Keratinocyte (primary cell): ENCODE measurements at regions not wholly inside any gene's neighbourhood (a gene's known extent, or its start where the extent isn't known, plus 50 kb on each side); places are given as distances from the start of the nearest gene placed in this dataset.

ENCODE experiments used
- DNase-seq: peaks from one replicate; pipeline ENCODE4 v3.0.0-alpha.2; 2011; ENCODE audit warnings: low read depth, missing footprints, low spot score
- FAIRE-seq: peaks from 2 replicates; lab custom pipeline; 2011; peaks lifted over from hg19 to GRCh38; lab: Jason Lieb, UNC
- H2AFZ ChIP-seq: 2 replicates; pipeline ENCODE4 v1.6.0; 2012; ENCODE audit warnings: low read length, control low read depth, inconsistent platforms; ENCODE audit not compliant: control insufficient read depth
- H3K27ac ChIP-seq: 2 replicates; pipeline ENCODE4 v1.5.1; 2011; ENCODE audit warnings: low read length; ENCODE audit not compliant: control insufficient read depth, insufficient read depth
- H3K27me3 ChIP-seq: 3 replicates; pipeline ENCODE4 v1.6.0; 2011; ENCODE audit warnings: low read length; ENCODE audit not compliant: control insufficient read depth, insufficient read depth; ENCODE audit errors: extremely low read depth
- H3K36me3 ChIP-seq, 2 experiments: 2 replicates in 1 of 2; 3 replicates in 1 of 2; pipeline ENCODE4 v1.5.1; 2011; ENCODE audit warnings: low read length in 2 of 2, mild to moderate bottlenecking in 1 of 2; ENCODE audit not compliant: control insufficient read depth in 2 of 2, insufficient read depth in 2 of 2; ENCODE audit errors: extremely low read depth in 1 of 2
- H3K4me1 ChIP-seq: 3 replicates; pipeline ENCODE4 v1.5.1; 2011; ENCODE audit warnings: low read length; ENCODE audit not compliant: control insufficient read depth, insufficient read depth; ENCODE audit errors: extremely low read depth
- H3K4me2 ChIP-seq: 3 replicates; pipeline ENCODE4 v1.6.0; 2011; ENCODE audit warnings: low read depth, low read length; ENCODE audit not compliant: control insufficient read depth, insufficient read depth; ENCODE audit errors: extremely low read depth
- H3K4me3 ChIP-seq, 3 experiments: fragments of 200-600 bp in 1 of 3; sonication (generic) in 1 of 3; 2 replicates in 2 of 3; 3 replicates in 1 of 3; pipeline ENCODE4 v1.5.1; 2011 to 2016; ENCODE audit warnings: low read length in 3 of 3, mild to moderate bottlenecking in 3 of 3, control low read depth in 2 of 3, inconsistent platforms in 1 of 3, low read depth in 1 of 3, mixed read lengths in 1 of 3, mixed run types in 1 of 3, moderate library complexity in 1 of 3; ENCODE audit not compliant: control insufficient read depth in 2 of 3, insufficient read depth in 2 of 3; ENCODE audit errors: extremely low read depth in 1 of 3
- H3K79me2 ChIP-seq: 2 replicates; pipeline ENCODE4 v1.6.0; 2012; ENCODE audit warnings: low read length; ENCODE audit not compliant: control insufficient read depth, insufficient read depth
- H3K9ac ChIP-seq: 3 replicates; pipeline ENCODE4 v1.6.0; 2011; ENCODE audit warnings: low read length; ENCODE audit not compliant: control insufficient read depth, insufficient read depth; ENCODE audit errors: extremely low read depth
- H3K9me1 ChIP-seq: 3 replicates; pipeline ENCODE4 v1.6.0; 2011; ENCODE audit warnings: low read length; ENCODE audit not compliant: control insufficient read depth, insufficient read depth; ENCODE audit errors: extremely low read depth
- H3K9me3 ChIP-seq: 2 replicates; pipeline ENCODE4 v1.5.1; 2012; ENCODE audit warnings: low read depth, low read length; ENCODE audit not compliant: control insufficient read depth
- H4K20me1 ChIP-seq: 3 replicates; pipeline ENCODE4 v1.6.0; 2011; ENCODE audit warnings: low read length; ENCODE audit not compliant: control insufficient read depth, insufficient read depth; ENCODE audit errors: extremely low read depth
- CTCF ChIP-seq, 3 experiments: IDR thresholded peaks in 1 of 3; conservative IDR thresholded peaks in 1 of 3; optimal IDR thresholded peaks in 1 of 3; 2 replicates in 2 of 3; 3 replicates in 1 of 3; pipeline versions ENCODE3 to v1.5.1; 2011; ENCODE audit warnings: low read length in 3 of 3, mild to moderate bottlenecking in 3 of 3, moderate library complexity in 2 of 3, control low read depth in 1 of 3, inconsistent platforms in 1 of 3; ENCODE audit not compliant: insufficient read depth in 2 of 3; ENCODE audit errors: extremely low read depth in 1 of 3
- EZH2 ChIP-seq: IDR thresholded peaks from one replicate; pipeline ENCODE4 v1.6.1; 2012; ENCODE audit warnings: inconsistent platforms, mild to moderate bottlenecking, low read length, moderate library complexity
- dilution Hi-C: fragments of 300-500 bp; cut with MboI; formaldehyde crosslinking; loops from one replicate; pipeline ENCODE4 v1.7.0; 2020; ENCODE audit warnings: low sequenced_read_pairs; ENCODE audit not compliant: extremely low pct_ligation_motif_present

GRCh38 chr13:63044589-63045313 lies 1629.1 kb upstream of the PCDH20 start:
- peaks cover 3% of the 10 kb centered on the region for H3K9me3 ChIP-seq
- dilution Hi-C loops = no loop called here
- H3K9me1 ChIP-seq = no peaks in the 10 kb centered on the region
- no peak overlapping the region for H3K27ac ChIP-seq
- no peak for DNase-seq
- H2AFZ ChIP-seq = no peak overlapping the region
- no peak for FAIRE-seq
- H3K36me3 ChIP-seq = no peaks in the 10 kb centered on the region
- TF ChIP-seq CTCF (optimal IDR thresholded peaks at IDR 0.05 in 1 of 3, IDR thresholded peaks at IDR 0.05 in 1 of 3, conservative IDR thresholded peaks at IDR 0.05 in 1 of 3; ENCODE audit: extremely low read depth in 1 of 3, insufficient read depth in 2 of 3, low read length in 3 of 3) (no peak), EZH2 (no peak)
- H4K20me1 ChIP-seq = no peaks in the 10 kb centered on the region
- no peak overlapping the region for H3K9ac ChIP-seq
- H3K4me1 ChIP-seq = no peaks in the 10 kb centered on the region
- H3K4me3 ChIP-seq = no peak overlapping the region
- H3K27me3 ChIP-seq = no peaks in the 10 kb centered on the region
- no peaks in the 10 kb centered on the region for H3K79me2 ChIP-seq
- no peak overlapping the region for H3K4me2 ChIP-seq

GRCh38 chr13:63042686-63043085 lies 1627.0 kb upstream of the PCDH20 start:
- Histone ChIP-seq H3K4me1 (no peaks in the 10 kb centered on the region), H3K9me3 (peaks cover 3% of the 10 kb centered on the region), H3K27me3 (no peaks in the 10 kb centered on the region), H2AFZ (no peak overlapping the region), H3K36me3 (no peaks in the 10 kb centered on the region), H3K4me2 (no peak overlapping the region), H4K20me1 (no peaks in the 10 kb centered on the region), H3K9me1 (no peaks in the 10 kb centered on the region), H3K79me2 (no peaks in the 10 kb centered on the region), H3K9ac (no peak overlapping the region), H3K27ac (no peak overlapping the region), H3K4me3 (no peak overlapping the region)
- dilution Hi-C loops = no loop called here
- DNase-seq = no peak
- no peak for TF ChIP-seq EZH2
- TF ChIP-seq CTCF (optimal IDR thresholded peaks at IDR 0.05 in 1 of 3, IDR thresholded peaks at IDR 0.05 in 1 of 3, conservative IDR thresholded peaks at IDR 0.05 in 1 of 3; ENCODE audit: extremely low read depth in 1 of 3, insufficient read depth in 2 of 3, low read length in 3 of 3) = no peak
- FAIRE-seq = no peak
